GM12865 (cell line): ENCODE measurements at regions not wholly inside any gene's neighbourhood (a gene's known extent, or its start where the extent isn't known, plus 50 kb on each side); places are given as distances from the start of the nearest gene placed in this dataset.
"Not testable (repeated sequence)": the region's sequence is repeated elsewhere in the genome, so short reads cannot be mapped to it uniquely, and the experiment has no call there.

Experiments used
- DNase-seq: peaks from one replicate; pipeline ENCODE4 v3.0.0; 2010; ENCODE audit warnings: low read depth
- H3K4me3 ChIP-seq: 2 replicates; pipeline ENCODE4 v1.5.1; 2011; ENCODE audit warnings: mild to moderate bottlenecking, low read depth, low read length, control low read depth
- TF ChIP-seq, protein P1 (sequence below): IDR thresholded peaks from 2 replicates; pipeline ENCODE4 v1.5.1; 2011; ENCODE audit warnings: low read length, control low read depth, low read depth, inconsistent platforms; ENCODE audit not compliant: insufficient read depth; ENCODE audit errors: missing control alignments

DNA sequence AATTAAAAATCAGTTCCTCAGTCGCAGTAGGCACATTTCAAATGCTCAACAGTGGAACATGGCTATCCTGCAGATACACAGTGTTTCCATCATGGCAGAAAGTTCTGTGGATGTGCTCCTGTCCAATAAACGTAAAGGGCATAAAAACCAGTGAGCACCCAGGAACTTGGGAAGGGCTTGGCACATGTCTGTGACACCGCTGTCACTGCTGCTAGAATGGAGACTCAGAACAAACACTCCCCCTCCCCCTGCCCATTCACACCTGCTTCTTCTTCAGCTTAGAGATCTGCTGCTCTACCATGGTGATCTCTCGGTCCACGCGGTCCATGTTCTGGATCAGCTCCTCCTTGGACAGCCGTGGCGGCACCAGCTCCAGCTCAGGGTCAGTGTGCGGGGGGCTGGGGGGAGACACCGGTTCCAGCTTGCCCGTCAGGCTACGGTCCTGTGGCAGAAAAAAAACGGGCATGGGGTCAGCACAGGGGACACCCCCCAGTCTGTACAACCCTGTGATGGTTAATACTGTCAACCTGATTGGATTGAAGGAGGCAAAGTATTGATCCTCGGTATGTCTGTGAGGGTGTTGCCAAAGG, 94.6 kb downstream of the NCOR2 start:
- TF ChIP-seq, protein P1, sequence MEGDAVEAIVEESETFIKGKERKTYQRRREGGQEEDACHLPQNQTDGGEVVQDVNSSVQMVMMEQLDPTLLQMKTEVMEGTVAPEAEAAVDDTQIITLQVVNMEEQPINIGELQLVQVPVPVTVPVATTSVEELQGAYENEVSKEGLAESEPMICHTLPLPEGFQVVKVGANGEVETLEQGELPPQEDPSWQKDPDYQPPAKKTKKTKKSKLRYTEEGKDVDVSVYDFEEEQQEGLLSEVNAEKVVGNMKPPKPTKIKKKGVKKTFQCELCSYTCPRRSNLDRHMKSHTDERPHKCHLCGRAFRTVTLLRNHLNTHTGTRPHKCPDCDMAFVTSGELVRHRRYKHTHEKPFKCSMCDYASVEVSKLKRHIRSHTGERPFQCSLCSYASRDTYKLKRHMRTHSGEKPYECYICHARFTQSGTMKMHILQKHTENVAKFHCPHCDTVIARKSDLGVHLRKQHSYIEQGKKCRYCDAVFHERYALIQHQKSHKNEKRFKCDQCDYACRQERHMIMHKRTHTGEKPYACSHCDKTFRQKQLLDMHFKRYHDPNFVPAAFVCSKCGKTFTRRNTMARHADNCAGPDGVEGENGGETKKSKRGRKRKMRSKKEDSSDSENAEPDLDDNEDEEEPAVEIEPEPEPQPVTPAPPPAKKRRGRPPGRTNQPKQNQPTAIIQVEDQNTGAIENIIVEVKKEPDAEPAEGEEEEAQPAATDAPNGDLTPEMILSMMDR = no peak
- DNase-seq = no peak
- H3K4me3 ChIP-seq = no peak overlapping the region

DNA sequence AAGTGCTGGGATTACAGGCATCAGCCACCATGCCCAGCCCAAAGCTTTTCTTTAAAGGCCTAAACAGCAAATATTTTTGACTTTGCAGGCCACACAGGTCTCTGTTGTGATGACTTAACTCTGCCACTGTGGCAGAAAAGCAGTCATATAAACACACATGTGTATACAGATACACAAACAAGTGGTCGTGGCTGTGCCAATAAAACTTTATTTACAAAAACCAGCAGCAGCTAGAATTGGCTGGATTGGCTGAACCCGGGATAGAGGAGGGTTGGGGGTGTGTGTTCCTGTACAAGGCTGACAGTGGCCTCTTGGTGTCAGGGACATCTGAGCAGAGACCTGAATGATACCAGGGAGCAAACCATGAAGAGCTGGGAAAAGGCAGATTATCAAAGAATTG, 95.6 kb downstream of the NCOR2 start:
- TF ChIP-seq, protein P1 = no peak
- DNase-seq = no peak

GRCh38 chr12:124470806-124471205, 96.6 kb downstream of the NCOR2 start:
- DNase-seq = no peak
- TF ChIP-seq, protein P1 = no peak
- no peak overlapping the region for H3K4me3 ChIP-seq

More for the DNA sequence above, 95.6 kb downstream of the NCOR2 start:
- no peak overlapping the region for H3K4me3 ChIP-seq

DNA sequence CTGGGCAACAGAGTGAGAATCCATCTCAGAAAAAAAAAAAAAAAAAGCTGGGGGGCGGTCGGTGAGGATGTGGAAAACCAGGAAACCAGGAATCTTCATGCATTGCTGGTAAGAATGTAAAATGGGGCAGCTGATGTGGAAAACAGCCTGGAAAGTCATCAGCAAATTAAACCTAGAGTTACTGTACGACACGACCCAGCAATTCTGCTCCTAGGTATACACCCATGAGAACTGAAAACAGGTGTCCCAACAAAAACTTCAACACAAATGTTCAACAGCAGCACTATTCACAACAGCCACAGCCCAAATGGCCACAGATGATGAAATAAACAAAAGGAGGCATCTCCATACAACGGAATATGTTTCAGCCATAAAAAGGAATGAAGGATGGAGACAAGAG, 97.3 kb downstream of the NCOR2 start:
- DNase-seq = no peak
- TF ChIP-seq, protein P1 = no peak
- no peak overlapping the region for H3K4me3 ChIP-seq

- DNase-seq = no peak
- TF ChIP-seq, protein P1 = peak; percentile 61
- H3K4me3 ChIP-seq = no peak overlapping the region
Observed at GRCh38 chr12:124469193-124469888, 98.1 kb downstream of the NCOR2 start.

DNA sequence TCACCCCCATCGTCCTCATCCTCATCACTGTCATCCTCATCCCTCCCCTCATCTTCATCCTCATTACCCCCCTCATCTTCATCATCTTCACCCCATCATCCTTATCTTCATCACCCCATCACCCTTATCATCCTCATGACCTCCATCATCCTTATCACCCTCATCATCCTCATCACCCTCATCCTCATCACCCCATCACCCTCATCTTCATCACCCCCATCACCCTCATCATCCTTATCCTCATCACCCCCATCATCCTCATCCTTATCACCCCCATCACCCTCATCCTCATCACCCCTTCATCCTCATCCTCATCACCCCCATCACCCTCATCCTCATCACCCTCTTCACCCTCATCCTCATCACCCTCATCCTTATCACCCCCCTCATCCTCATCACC, 99.9 kb downstream of the NCOR2 start:
- DNase-seq, H3K4me3 ChIP-seq: not testable (repeated sequence)

DNA sequence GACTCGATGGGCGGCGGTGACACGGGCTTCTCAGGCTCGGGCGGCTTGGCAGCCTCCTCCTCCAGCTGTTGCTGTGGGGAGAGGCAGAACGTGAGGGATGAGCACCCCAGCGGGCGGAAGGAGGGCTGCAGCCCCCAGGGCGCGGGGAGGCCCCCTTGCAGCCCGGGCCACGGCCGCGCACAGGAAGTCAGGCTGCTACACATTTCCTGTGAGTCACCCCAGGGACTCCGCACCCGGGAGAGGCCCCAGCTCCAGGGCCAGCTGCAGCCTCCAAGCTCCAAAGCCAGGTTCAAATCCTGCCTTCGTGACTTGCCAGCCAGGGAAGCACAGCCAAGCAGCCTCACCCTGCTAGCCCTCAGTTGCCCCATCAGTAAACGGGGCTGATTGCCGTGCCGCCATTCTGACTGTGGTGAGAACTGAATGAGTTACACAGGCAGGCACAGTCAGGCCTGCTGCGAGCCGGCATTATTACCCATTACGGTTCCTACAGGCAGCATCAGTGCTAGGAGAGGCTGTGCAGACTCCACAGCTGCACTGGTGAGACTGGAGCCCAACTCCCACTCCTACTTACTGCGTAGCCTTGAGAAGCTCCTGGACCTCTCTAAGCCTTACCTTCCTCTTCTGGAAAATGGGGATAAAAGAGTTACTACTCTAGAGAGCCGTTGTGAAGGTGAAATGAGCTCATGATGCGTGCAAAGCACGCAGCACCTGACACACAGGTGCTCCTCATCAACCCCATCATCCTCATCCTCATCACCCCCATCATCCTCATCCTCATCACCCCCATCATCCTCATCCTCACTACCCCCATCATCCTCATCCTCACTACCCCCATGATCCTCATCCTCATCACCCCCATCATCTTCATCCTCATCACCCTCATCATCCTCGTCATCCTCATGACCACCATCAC, 100.9 kb downstream of the NCOR2 start:
- TF ChIP-seq, protein P1 = peak; percentile 46
- DNase-seq = peak; percentile 95
- H3K4me3 ChIP-seq = peak overlapping the region; percentile 42
